T-helper 1 cell treated with Interleukin-12 subunit alpha and Interleukin-12 subunit beta and Interleukin-4 antibody, amounts not matched to agents 30 ng/mL and 1 ng/mL, for 36 hours (primary cell): ENCODE measurements at regions not wholly inside any gene's neighbourhood (a gene's known extent, or its start where the extent isn't known, plus 50 kb on each side); places are given as distances from the start of the nearest gene placed in this dataset.

ENCODE experiments used
- intact Hi-C: fragments of 100-400 bp; cut with micrococcal nuclease; formaldehyde crosslinking; loops from one replicate; pipeline ENCODE4 v1.15.1; 2024

GRCh38 chr14:53896726-53897125 is 59.9 kb downstream of the BMP4 start:
- intact Hi-C loops: no loop called here

- intact Hi-C loops: no loop called here
Observed at GRCh38 chr14:53894456-53894855, 62.2 kb downstream of the BMP4 start.

- intact Hi-C loops: no loop called here
Observed at GRCh38 chr14:53893374-53893773, 63.3 kb downstream of the BMP4 start.

GRCh38 chr14:53890611-53891101 is 66.0 kb downstream of the BMP4 start:
- intact Hi-C loops: no loop called here

- intact Hi-C loops: no loop called here
Observed at GRCh38 chr14:53888535-53889386, 67.9 kb downstream of the BMP4 start.

- intact Hi-C loops: no loop called here
Observed at GRCh38 chr14:53885136-53885640, 71.4 kb downstream of the BMP4 start.

- intact Hi-C loops: no loop called here
Observed at GRCh38 chr14:53884601-53885000, 72.0 kb downstream of the BMP4 start.

GRCh38 chr14:53883739-53884138 is 72.9 kb downstream of the BMP4 start:
- intact Hi-C loops: no loop called here

GRCh38 chr14:53882684-53883083 is 73.9 kb downstream of the BMP4 start:
- intact Hi-C loops: no loop called here

GRCh38 chr14:53881921-53882320 is 74.7 kb downstream of the BMP4 start:
- intact Hi-C loops: no loop called here

- intact Hi-C loops: no loop called here
Observed at GRCh38 chr14:53881161-53881871, 75.3 kb downstream of the BMP4 start.

- intact Hi-C loops: no loop called here
Observed at GRCh38 chr14:53880761-53881160, 75.9 kb downstream of the BMP4 start.

- intact Hi-C loops: no loop called here
Observed at GRCh38 chr14:53879747-53880146, 76.9 kb downstream of the BMP4 start.

- intact Hi-C loops: no loop called here
Observed at GRCh38 chr14:53879022-53879686, 77.5 kb downstream of the BMP4 start.

GRCh38 chr14:53875324-53875897 is 81.2 kb downstream of the BMP4 start:
- intact Hi-C loops: no loop called here

- intact Hi-C loops: no loop called here
Observed at GRCh38 chr14:53874704-53875103, 81.9 kb downstream of the BMP4 start.

GRCh38 chr14:53872681-53873089 is 83.9 kb downstream of the BMP4 start:
- intact Hi-C loops: no loop called here

- intact Hi-C loops: no loop called here
Observed at GRCh38 chr14:53871951-53872350, 84.7 kb downstream of the BMP4 start.

GRCh38 chr14:53871011-53871410 is 85.6 kb downstream of the BMP4 start:
- intact Hi-C loops: no loop called here

- intact Hi-C loops: no loop called here
Observed at GRCh38 chr14:53865711-53866110, 90.9 kb downstream of the BMP4 start.

GRCh38 chr14:53861781-53862180 is 94.8 kb downstream of the BMP4 start:
- intact Hi-C loops: no loop called here

GRCh38 chr14:53858345-53858684 is 98.3 kb downstream of the BMP4 start:
- intact Hi-C loops: no loop called here
